NCI-H1092 (cell line): ENCODE measurements at regions not wholly inside any gene's neighbourhood (a gene's known extent, or its start where the extent isn't known, plus 50 kb on each side); places are given as distances from the start of the nearest gene placed in this dataset.

Experiments used
- DNase-seq: peaks from one replicate; lab custom pipeline; 2025; lab: John Stamatoyannopoulos, UW

GRCh38 chr3:22476976-22477375, 726.0 kb upstream of the ZNF385D start:
- no peak for DNase-seq

GRCh38 chr3:22485954-22486353, 717.2 kb upstream of the UBE2E2 start:
- no peak for DNase-seq

GRCh38 chr3:22490747-22491146, 712.4 kb upstream of the UBE2E2 start:
- DNase-seq, result no peak

- DNase-seq, result no peak
These were observed 711.8 kb upstream of the UBE2E2 start for GRCh38 chr3:22491344-22491743.

GRCh38 chr3:22492342-22492741, 710.8 kb upstream of the UBE2E2 start:
- no peak for DNase-seq

- no peak for DNase-seq
These were observed 707.9 kb upstream of the UBE2E2 start for GRCh38 chr3:22495241-22495640.

GRCh38 chr3:22495791-22496190, 707.3 kb upstream of the UBE2E2 start:
- no peak for DNase-seq

GRCh38 chr3:22496641-22497040, 706.5 kb upstream of the UBE2E2 start:
- DNase-seq, result no peak

GRCh38 chr3:22506871-22507270, 696.3 kb upstream of the UBE2E2 start:
- no peak for DNase-seq

GRCh38 chr3:22507709-22508108, 695.4 kb upstream of the UBE2E2 start:
- DNase-seq, result no peak

- no peak for DNase-seq
These were observed 679.2 kb upstream of the UBE2E2 start for GRCh38 chr3:22523925-22524324.

GRCh38 chr3:22526266-22526837, 676.8 kb upstream of the UBE2E2 start:
- DNase-seq, result no peak

- no peak for DNase-seq
These were observed 666.6 kb upstream of the UBE2E2 start for GRCh38 chr3:22536541-22536940.

- no peak for DNase-seq
These were observed 665.6 kb upstream of the UBE2E2 start for GRCh38 chr3:22537560-22537959.

GRCh38 chr3:22542311-22542710, 660.8 kb upstream of the UBE2E2 start:
- DNase-seq, result no peak

GRCh38 chr3:22555753-22556435, 647.2 kb upstream of the UBE2E2 start:
- no peak for DNase-seq

- DNase-seq, result no peak
These were observed 637.7 kb upstream of the UBE2E2 start for GRCh38 chr3:22565393-22565792.

GRCh38 chr3:22568285-22568684, 634.8 kb upstream of the UBE2E2 start:
- DNase-seq, result no peak

- DNase-seq, result no peak
These were observed 633.6 kb upstream of the UBE2E2 start for GRCh38 chr3:22569570-22569969.

GRCh38 chr3:22581007-22581406, 622.1 kb upstream of the UBE2E2 start:
- DNase-seq, result no peak

GRCh38 chr3:22582266-22582665, 620.9 kb upstream of the UBE2E2 start:
- no peak for DNase-seq

GRCh38 chr3:22585504-22585903, 617.6 kb upstream of the UBE2E2 start:
- no peak for DNase-seq

- no peak for DNase-seq
These were observed 617.2 kb upstream of the UBE2E2 start for GRCh38 chr3:22585911-22586310.

GRCh38 chr3:22587446-22587845, 615.7 kb upstream of the UBE2E2 start:
- no peak for DNase-seq
